ENCODE measurements at regions not wholly inside any gene's neighbourhood (a gene's known extent, or its start where the extent isn't known, plus 50 kb on each side); places are given as distances from the start of the nearest gene placed in this dataset.

- DNase-seq = no peak
- H3K27me3 Mint-ChIP-seq (ENCODE audit: low read depth in 2 of 2) = peaks cover 5 to 16% of the 10 kb centered on the region in 2 donors
- ATAC-seq = no peak
- TF ChIP-seq, protein P1, sequence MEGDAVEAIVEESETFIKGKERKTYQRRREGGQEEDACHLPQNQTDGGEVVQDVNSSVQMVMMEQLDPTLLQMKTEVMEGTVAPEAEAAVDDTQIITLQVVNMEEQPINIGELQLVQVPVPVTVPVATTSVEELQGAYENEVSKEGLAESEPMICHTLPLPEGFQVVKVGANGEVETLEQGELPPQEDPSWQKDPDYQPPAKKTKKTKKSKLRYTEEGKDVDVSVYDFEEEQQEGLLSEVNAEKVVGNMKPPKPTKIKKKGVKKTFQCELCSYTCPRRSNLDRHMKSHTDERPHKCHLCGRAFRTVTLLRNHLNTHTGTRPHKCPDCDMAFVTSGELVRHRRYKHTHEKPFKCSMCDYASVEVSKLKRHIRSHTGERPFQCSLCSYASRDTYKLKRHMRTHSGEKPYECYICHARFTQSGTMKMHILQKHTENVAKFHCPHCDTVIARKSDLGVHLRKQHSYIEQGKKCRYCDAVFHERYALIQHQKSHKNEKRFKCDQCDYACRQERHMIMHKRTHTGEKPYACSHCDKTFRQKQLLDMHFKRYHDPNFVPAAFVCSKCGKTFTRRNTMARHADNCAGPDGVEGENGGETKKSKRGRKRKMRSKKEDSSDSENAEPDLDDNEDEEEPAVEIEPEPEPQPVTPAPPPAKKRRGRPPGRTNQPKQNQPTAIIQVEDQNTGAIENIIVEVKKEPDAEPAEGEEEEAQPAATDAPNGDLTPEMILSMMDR (IDR thresholded peaks at IDR 0.05) = no peak
- H3K4me1 Mint-ChIP-seq = no peaks in the 10 kb centered on the region
- no peak overlapping the region for H3K27ac Mint-ChIP-seq
- Histone ChIP-seq H3K36me3 (ENCODE audit: control insufficient read depth, insufficient read depth, low read length) (no peaks in the 10 kb centered on the region), H3K27me3 (ENCODE audit: control insufficient read depth, insufficient read depth, low read length) (no peaks in the 10 kb centered on the region), H3K4me3 (ENCODE audit: low read length) (no peak overlapping the region), H3K4me1 (ENCODE audit: control insufficient read depth, insufficient read depth, low read length) (no peaks in the 10 kb centered on the region), H3K9me3 (ENCODE audit: control insufficient read depth, insufficient read depth, low read length) (no peaks in the 10 kb centered on the region), H3K27ac (ENCODE audit: low read length) (no peak overlapping the region)
- no peaks in the 10 kb centered on the region for H3K9me3 Mint-ChIP-seq
- H3K36me3 Mint-ChIP-seq = no peaks in the 10 kb centered on the region
- no CpG with 5 or more reads among the region's 2 CpGs for WGBS (ENCODE audit: insufficient coverage)
- H3K4me3 Mint-ChIP-seq = no peak overlapping the region
- intact Hi-C loops (cut with micrococcal nuclease) = no loop called here
Measured at GRCh38 chr18:54515149-54515548, 75.9 kb upstream of the DYNAP start.

DNA sequence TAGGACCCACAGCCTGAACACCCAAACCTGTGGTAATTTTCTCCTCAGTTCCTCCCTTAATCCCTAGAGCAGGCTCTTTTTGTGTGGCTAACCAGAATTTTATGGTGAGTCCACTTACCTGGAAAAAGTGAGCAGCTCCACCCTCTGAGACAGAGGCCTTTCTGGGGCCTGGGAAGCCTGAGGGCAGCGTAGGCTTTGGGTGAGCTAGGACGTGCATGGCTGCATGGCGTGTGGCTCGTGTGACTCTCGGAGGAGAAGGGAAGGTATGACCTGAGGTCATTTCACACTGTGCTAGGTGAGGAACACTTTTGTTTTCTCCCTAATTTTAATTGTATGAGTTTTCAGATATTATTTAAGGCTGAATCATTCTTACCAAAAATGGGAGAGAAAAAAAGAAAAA is 73.5 kb upstream of the DYNAP start:
- Histone ChIP-seq H3K36me3 (ENCODE audit: control insufficient read depth, insufficient read depth, low read length) (no peaks in the 10 kb centered on the region), H3K4me1 (ENCODE audit: control insufficient read depth, insufficient read depth, low read length) (no peaks in the 10 kb centered on the region), H3K9me3 (ENCODE audit: control insufficient read depth, insufficient read depth, low read length) (no peaks in the 10 kb centered on the region), H3K4me3 (ENCODE audit: low read length) (no peak overlapping the region), H3K27me3 (ENCODE audit: control insufficient read depth, insufficient read depth, low read length) (no peaks in the 10 kb centered on the region), H3K27ac (ENCODE audit: low read length) (no peak overlapping the region)
- Mint-ChIP-seq H3K4me1 (no peaks in the 10 kb centered on the region), H3K9me3 (no peaks in the 10 kb centered on the region), H3K4me3 (no peak overlapping the region), H3K27ac (no peak overlapping the region), H3K27me3 (ENCODE audit: low read depth in 2 of 2) (peaks cover 0 to 1% of the 10 kb centered on the region in 2 donors), H3K36me3 (no peaks in the 10 kb centered on the region)
- DNase-seq (no peak), ATAC-seq (no peak)
- WGBS (ENCODE audit: insufficient coverage) = 91% methylated on average over 5 of the region's 5 CpGs
- TF ChIP-seq, protein P1 (IDR thresholded peaks at IDR 0.05) = no peak
- intact Hi-C loops (cut with micrococcal nuclease) = no loop called here

DNA sequence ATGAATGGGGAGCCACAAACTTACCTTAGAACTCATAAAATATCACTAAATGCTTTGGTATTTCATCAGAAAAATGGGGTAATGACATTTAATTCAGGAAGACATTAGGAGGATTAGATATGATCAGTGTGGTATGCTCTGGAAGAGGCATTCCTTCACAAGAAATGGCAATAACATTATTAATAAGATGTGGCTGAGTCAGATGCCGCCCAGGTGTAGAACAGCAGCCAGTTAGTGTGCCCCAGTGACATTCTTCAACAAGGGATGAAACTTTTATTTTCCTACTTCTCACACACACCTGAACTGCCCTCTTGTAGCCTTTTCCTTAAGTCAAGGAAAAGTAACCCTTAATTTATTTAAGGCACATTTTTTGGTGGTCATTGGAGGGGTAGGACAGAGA is 69.2 kb upstream of the DYNAP start:
- no peak for DNase-seq
- Mint-ChIP-seq H3K36me3 (no peaks in the 10 kb centered on the region), H3K4me3 (no peak overlapping the region), H3K27me3 (ENCODE audit: low read depth in 2 of 2) (no peaks in the 10 kb centered on the region), H3K27ac (no peak overlapping the region), H3K4me1 (no peaks in the 10 kb centered on the region), H3K9me3 (peaks cover 0 to 4% of the 10 kb centered on the region in 2 donors)
- Histone ChIP-seq H3K36me3 (ENCODE audit: control insufficient read depth, insufficient read depth, low read length) (no peaks in the 10 kb centered on the region), H3K4me3 (ENCODE audit: low read length) (no peak overlapping the region), H3K9me3 (ENCODE audit: control insufficient read depth, insufficient read depth, low read length) (no peaks in the 10 kb centered on the region), H3K4me1 (ENCODE audit: control insufficient read depth, insufficient read depth, low read length) (no peaks in the 10 kb centered on the region), H3K27me3 (ENCODE audit: control insufficient read depth, insufficient read depth, low read length) (no peaks in the 10 kb centered on the region), H3K27ac (ENCODE audit: low read length) (no peak overlapping the region)
- intact Hi-C loops (cut with micrococcal nuclease) = no loop called here
- no peak for ATAC-seq
- WGBS (ENCODE audit: insufficient coverage) = no CpG with 5 or more reads among the region's 1 CpG
- TF ChIP-seq, protein P1 (IDR thresholded peaks at IDR 0.05) = no peak

GRCh38 chr18:54528942-54529376 is 62.1 kb upstream of the DYNAP start:
- Histone ChIP-seq H3K9me3 (ENCODE audit: control insufficient read depth, insufficient read depth, low read length) (no peaks in the 10 kb centered on the region), H3K36me3 (ENCODE audit: control insufficient read depth, insufficient read depth, low read length) (no peaks in the 10 kb centered on the region), H3K27ac (ENCODE audit: low read length) (no peak overlapping the region), H3K27me3 (ENCODE audit: control insufficient read depth, insufficient read depth, low read length) (no peaks in the 10 kb centered on the region), H3K4me1 (ENCODE audit: control insufficient read depth, insufficient read depth, low read length) (no peaks in the 10 kb centered on the region), H3K4me3 (ENCODE audit: low read length) (no peak overlapping the region)
- Mint-ChIP-seq H3K27ac (no peak overlapping the region), H3K27me3 (ENCODE audit: low read depth in 2 of 2) (peaks cover 0 to 5% of the 10 kb centered on the region in 2 donors), H3K4me1 (no peaks in the 10 kb centered on the region), H3K4me3 (no peak overlapping the region), H3K36me3 (no peaks in the 10 kb centered on the region), H3K9me3 (peaks cover 0 to 4% of the 10 kb centered on the region in 2 donors)
- DNase-seq (no peak), ATAC-seq (no peak)
- 59% methylated on average over 1 of the region's 1 CpG for WGBS (ENCODE audit: insufficient coverage)
- TF ChIP-seq, protein P1 (IDR thresholded peaks at IDR 0.05) = no peak
- intact Hi-C loops (cut with micrococcal nuclease) = no loop called here
